Activated CD8-positive, alpha-beta memory T cell treated with anti-CD3 and anti-CD28 coated beads for 24 hours (primary cell): ENCODE measurements at regions not wholly inside any gene's neighbourhood (a gene's known extent, or its start where the extent isn't known, plus 50 kb on each side); places are given as distances from the start of the nearest gene placed in this dataset.
"Not testable (repeated sequence)": the region's sequence is repeated elsewhere in the genome, so short reads cannot be mapped to it uniquely, and the experiment has no call there.

Experiments
- DNase-seq: peaks from one replicate; pipeline ENCODE4 v3.0.0-alpha.2; 2020

DNA sequence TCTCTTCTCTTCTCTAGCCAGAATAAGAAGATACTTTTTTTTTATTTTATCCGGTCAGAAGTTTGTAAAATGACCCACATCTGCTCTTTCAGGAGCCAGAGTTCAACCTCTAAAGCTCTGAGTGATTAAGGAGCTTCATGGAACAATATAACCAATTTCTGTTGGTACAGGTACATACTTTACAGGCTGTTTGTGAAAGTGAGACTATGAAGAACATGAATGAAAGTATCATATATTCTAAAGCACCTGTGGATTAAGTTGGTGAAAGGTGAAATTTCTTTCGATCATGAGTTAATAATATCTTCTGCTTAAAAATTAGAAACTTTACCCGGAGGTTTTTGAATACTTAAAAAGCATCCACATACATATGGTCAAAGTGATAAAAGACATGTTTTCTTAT lies 65.2 kb downstream of the DMRT2 start:
- no peak for DNase-seq

GRCh38 chr9:1117439-1117838 lies 67.3 kb downstream of the DMRT2 start:
- DNase-seq, result no peak

DNA sequence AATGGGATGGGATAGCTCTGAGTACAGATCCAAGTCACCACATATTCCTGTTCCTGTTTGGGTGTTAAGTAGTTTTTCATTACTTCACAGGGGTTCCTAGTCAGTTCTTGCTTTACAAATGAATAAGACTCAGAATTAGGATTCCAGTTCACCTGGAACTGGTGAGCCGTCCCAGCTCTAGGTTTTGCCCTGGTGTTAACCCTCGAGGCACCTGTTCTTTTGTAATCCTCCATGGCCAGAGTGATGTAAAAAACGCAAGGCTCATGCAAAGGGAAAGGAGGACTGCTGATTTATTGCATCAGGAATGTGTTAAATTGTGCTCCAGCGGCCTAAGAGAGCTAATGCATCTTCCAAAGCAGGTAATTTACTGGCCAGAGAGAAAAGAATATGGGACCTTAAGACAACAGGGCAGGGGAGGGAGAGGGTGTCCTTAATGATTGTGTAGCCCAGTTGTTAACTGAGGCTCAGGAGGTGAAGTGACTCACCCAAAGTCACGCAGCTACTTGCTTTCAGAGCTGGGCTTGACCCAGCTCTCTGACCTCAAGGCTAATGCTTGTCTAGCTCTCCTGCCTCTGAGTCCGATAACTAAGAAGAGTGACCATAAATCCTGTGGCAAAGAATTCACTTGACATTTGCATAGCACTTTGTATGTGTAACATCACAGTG lies 70.5 kb downstream of the DMRT2 start:
- no peak for DNase-seq

- DNase-seq, result no peak
Measured at GRCh38 chr9:1125741-1126140, 75.6 kb downstream of the DMRT2 start.

GRCh38 chr9:1128046-1128445 lies 77.9 kb downstream of the DMRT2 start:
- no peak for DNase-seq

- DNase-seq, result no peak
Measured at GRCh38 chr9:1129382-1129781, 79.2 kb downstream of the DMRT2 start.

DNA sequence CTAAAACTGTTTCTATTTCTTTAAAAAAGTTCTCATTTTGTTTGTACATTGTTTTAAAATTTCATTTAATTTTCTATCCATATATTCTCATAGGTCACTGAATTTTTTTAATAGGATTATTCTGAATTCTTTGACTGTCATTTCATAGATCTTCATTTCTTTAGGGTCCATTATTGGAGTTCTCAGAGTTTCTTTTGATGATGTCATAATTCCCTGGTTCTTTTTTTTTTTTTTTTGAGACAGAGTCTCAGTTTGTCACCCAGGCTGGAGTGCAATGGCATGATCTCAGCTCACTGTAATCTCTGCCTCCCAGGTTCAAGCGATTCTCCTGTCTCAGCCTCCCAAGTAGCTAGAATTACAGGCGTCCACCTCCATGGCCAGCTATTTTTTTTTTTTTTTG lies 89.9 kb downstream of the DMRT2 start:
- no peak for DNase-seq

GRCh38 chr9:1151691-1152090 lies 101.5 kb downstream of the DMRT2 start:
- DNase-seq, result no peak

- no peak for DNase-seq
Measured at GRCh38 chr9:1152171-1152570, 102.0 kb downstream of the DMRT2 start.

DNA sequence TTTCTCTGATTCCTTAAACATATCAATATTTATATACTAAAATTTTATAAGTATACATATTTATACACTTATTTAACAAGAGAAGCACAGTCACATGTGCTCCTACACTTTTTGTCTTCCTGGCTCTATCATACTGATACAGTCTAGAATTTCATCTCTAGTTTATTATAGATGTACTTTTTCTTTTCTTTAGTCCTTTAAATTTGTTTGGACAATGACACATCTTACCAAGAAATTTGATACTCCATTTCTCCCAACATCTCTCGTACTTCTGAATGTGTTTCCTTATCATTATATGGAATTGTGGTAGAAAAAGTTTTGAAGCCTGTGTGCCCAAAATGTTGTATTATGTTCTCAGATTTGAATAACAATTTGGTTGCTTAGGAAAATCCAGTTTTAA lies 104.6 kb downstream of the DMRT2 start:
- no peak for DNase-seq

DNA sequence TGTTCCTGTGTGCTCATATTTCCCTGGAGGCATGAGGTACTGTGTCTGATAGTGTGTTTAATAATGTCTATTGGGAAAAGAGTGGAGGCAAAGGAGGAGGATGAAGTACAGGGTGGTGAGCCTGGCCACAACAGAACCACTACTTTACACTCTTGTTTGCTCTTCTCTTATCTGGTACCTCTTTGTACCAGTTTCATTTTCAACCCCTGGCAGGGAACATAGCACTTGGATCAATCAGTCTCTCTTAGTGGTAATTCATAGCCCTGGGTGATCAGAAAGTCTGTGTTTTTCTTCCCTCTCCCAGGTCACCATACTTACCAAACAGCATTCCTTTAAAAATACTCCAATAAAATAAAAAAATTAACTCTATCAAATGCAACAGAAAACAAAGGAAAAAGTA lies 105.4 kb downstream of the DMRT2 start:
- DNase-seq, result no peak

- no peak for DNase-seq
Measured at GRCh38 chr9:1156794-1157550, 106.8 kb downstream of the DMRT2 start.

- no peak for DNase-seq
Measured at GRCh38 chr9:1157836-1158235, 107.7 kb downstream of the DMRT2 start.

DNA sequence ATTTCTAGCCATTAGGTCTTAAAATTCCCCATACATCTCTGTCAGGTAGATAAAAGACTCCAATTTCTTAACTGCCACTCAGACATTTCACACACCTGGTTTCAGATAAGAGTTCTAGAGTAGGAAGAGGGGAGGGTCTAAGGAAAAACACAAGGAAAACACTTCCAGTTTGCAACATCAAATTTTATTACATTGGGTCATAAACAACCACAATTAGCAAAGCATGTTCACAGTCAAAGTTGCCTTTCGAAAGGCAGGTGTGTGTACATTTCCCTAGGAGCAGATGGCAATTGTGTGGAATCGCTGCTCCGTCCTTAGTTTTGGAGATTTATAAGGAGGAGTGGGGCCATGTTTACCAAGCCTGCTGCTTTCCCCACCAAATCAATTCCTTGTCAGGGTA lies 120.8 kb downstream of the DMRT2 start:
- no peak for DNase-seq

DNA sequence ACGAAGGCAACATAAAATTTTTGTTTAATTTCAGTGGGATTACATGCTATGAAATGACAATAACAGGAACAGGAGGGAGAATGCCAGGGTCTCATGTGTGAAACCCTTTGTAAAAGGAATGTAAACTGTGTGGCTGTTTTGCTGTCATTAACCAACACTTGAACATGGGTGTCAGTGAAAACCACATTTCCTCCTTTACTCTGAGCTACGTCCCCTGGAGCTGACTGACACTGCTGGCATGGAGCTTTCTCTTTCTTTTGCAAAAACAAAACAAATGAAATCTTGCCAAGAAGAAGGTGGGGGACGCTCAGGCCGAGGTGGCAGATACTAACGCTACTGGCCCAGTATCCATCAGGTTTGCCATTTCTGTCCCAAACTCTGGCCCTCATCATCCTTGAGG lies 121.4 kb downstream of the DMRT2 start:
- DNase-seq, result no peak

GRCh38 chr9:1173211-1173610 lies 123.1 kb downstream of the DMRT2 start:
- no peak for DNase-seq

- DNase-seq, result no peak
Measured at GRCh38 chr9:1173993-1174392, 123.8 kb downstream of the DMRT2 start.

DNA sequence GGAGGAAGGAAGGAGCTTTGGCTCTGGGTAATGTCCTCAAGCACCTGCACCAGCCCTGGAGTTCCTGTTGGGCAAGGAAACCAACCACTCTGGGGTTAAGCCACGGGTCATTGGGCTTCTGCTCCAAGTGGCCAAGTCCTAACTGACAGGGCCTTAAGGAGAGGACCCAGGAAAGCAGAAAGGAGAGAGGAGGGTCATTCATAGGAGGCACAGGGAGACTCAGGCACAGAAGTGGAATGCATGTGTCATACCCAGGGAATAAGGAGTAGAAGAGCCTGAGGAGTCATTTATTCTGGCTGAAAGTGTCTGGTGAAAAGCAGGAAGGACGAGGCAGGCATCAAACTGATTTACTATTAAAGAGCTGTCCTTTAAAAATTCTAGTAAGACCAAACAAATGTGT lies 129.2 kb downstream of the DMRT2 start:
- no peak for DNase-seq

DNA sequence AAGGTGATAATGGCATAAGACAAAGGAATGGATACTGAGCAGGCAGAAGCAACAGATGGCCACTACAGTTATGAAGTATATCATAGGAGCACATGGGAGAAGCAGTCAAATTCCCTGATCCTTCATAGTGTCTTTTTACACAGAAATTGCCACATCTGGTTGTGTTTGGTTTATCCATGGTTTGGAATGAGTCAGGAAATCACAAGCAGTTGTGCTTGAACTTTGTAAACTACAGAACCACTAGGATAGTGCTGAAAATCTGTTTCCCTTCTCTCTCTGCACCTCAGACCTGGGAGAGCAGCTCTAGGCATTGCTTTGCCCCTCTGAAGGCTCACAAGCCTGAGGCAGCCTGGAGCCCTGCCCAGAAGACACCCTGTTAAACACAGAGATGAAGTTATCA lies 134.0 kb downstream of the DMRT2 start:
- no peak for DNase-seq

GRCh38 chr9:1187137-1187536 lies 137.0 kb downstream of the DMRT2 start:
- DNase-seq, result not testable (repeated sequence)

DNA sequence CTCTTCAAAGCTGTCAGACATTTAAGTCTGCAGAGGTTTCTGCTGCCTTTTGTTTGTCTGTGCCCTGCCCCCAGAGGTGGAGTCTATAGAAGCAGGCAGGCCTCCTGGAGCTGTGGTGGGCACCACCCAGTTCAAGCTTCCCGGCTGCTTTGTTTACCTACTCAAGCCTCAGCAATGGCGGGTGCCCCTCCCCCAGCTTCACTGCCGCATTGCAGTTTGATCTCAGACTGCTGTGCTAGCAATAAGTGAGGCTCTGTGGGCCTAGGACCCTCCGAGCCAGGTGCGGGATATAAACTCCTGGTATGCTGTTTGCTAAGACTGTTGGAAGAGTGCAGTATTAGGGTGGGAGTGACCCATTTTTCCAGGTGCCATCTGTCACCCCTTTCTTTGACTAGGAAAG lies 145.5 kb downstream of the DMRT2 start:
- DNase-seq, result not testable (repeated sequence)

DNA sequence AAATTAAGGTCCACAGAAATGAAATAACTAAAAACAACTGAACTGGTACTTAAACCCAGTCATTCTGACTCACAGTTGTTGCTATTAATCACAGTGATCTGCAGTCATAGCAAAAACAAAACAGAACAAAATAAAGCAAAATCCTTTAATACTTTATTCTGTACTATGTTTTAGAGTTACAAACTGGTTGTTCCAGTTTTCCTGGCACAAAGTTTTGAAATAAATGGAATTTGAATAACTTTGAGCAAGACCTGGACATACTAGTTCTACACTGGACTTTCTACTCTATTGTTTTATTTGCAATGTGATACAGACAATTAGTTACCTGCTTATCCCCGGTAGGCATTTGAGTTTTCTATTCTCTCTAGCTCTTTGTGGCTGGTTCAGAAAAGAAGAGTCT lies 147.9 kb downstream of the DMRT2 start:
- DNase-seq, result no peak

DNA sequence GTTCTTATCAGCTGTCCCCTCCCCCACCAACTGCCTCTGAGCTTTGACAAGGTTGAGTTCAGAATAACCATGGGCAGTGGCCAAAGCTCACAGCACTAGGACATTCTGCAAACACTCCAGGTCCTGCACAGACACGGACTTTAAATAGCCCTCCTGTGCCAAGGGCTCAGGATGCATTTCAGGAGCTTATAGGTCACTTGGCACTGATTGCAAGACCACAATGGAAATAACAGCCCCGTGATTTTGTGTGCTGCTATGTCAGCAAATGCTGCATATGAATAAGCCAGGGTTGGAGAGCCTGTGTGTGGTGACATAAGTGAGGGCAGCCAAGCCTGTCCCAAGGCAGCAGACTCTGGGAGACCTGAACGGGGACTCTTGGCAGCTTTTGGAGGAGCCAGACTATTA lies 150.7 kb downstream of the DMRT2 start:
- DNase-seq, result no peak

GRCh38 chr9:1201262-1201661 lies 151.1 kb downstream of the DMRT2 start:
- no peak for DNase-seq

DNA sequence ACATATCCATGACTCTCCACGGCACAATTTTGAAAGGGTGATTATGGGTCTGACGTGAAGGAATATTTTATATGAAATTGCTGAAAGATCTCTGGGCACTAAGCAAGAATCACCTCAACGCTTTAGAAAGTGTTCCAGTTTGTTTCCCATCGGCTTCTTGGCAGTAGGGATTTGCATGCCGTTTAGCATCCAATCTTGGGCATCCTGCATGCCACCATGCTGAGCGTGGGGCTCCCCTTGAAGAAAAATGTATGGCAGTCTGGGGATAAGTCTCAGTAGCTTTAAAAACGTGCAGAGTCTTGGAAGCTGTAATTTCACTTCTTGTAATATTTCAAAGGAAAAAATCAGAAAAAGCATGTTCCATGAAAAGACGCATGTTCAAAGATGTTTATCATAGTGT lies 151.7 kb downstream of the DMRT2 start:
- DNase-seq, result no peak
